Amniotic stem cell (primary cell): ENCODE measurements at regions not wholly inside any gene's neighbourhood (a gene's known extent, or its start where the extent isn't known, plus 50 kb on each side); places are given as distances from the start of the nearest gene placed in this dataset.
"Not testable (repeated sequence)": the region's sequence is repeated elsewhere in the genome, so short reads cannot be mapped to it uniquely, and the experiment has no call there.

Source experiments
- DNase-seq: peaks from one replicate; lab custom pipeline; 2025; lab: John Stamatoyannopoulos, UW

GRCh38 chr10:62496925-62497324 lies 122.8 kb downstream of the ZNF365 start:
- no peak for DNase-seq

- no peak for DNase-seq
Observed at GRCh38 chr10:62498271-62498670, 124.1 kb downstream of the ZNF365 start.

- DNase-seq = not testable (repeated sequence)
Observed at GRCh38 chr10:62500116-62500515, 125.9 kb downstream of the ZNF365 start.

- no peak for DNase-seq
Observed at GRCh38 chr10:62501547-62501946, 127.4 kb downstream of the ZNF365 start.

- no peak for DNase-seq
Observed at GRCh38 chr10:62502995-62503613, 128.9 kb downstream of the ZNF365 start.

- no peak for DNase-seq
Observed at GRCh38 chr10:62503872-62504271, 129.7 kb downstream of the ZNF365 start.

- DNase-seq = no peak
Observed at GRCh38 chr10:62506371-62506770, 132.2 kb downstream of the ZNF365 start.

- no peak for DNase-seq
Observed at GRCh38 chr10:62511238-62511637, 137.1 kb downstream of the ZNF365 start.

- DNase-seq = no peak
Observed at GRCh38 chr10:62511656-62512055, 137.5 kb downstream of the ZNF365 start.

GRCh38 chr10:62512732-62513475 lies 138.7 kb downstream of the ZNF365 start:
- no peak for DNase-seq

GRCh38 chr10:62514079-62514693 lies 140.0 kb downstream of the ZNF365 start:
- no peak for DNase-seq

- DNase-seq = no peak
Observed at GRCh38 chr10:62517252-62517651, 143.1 kb downstream of the ZNF365 start.

GRCh38 chr10:62527019-62527827 lies 153.1 kb downstream of the ZNF365 start:
- DNase-seq = no peak

GRCh38 chr10:62528441-62528840 lies 154.3 kb downstream of the ZNF365 start:
- no peak for DNase-seq

- no peak for DNase-seq
Observed at GRCh38 chr10:62529396-62529795, 155.2 kb downstream of the ZNF365 start.

- no peak for DNase-seq
Observed at GRCh38 chr10:62534031-62534430, 159.9 kb downstream of the ZNF365 start.

GRCh38 chr10:62538606-62539005 lies 164.4 kb downstream of the ZNF365 start:
- DNase-seq = no peak

- DNase-seq = no peak
Observed at GRCh38 chr10:62540389-62540788, 166.2 kb downstream of the ZNF365 start.

- DNase-seq = no peak
Observed at GRCh38 chr10:62541811-62542210, 167.6 kb downstream of the ZNF365 start.

- no peak for DNase-seq
Observed at GRCh38 chr10:62543571-62544355, 169.6 kb downstream of the ZNF365 start.
